Astrocyte (in vitro differentiated cells and primary cell): ENCODE measurements at regions not wholly inside any gene's neighbourhood (a gene's known extent, or its start where the extent isn't known, plus 50 kb on each side); places are given as distances from the start of the nearest gene placed in this dataset.

ENCODE experiments used
- DNase-seq: peaks from one replicate; pipeline ENCODE4 v3.0.0-alpha.2; 2010; ENCODE audit warnings: low read depth
- FAIRE-seq: peaks from 2 replicates; lab custom pipeline; 2011; peaks lifted over from hg19 to GRCh38; lab: Jason Lieb, UNC
- H2AFZ ChIP-seq: 2 replicates; pipeline ENCODE4 v1.6.0; 2012; ENCODE audit warnings: low read depth, low read length, inconsistent platforms
- H3K27ac ChIP-seq: 2 replicates; pipeline ENCODE4 v1.5.1; 2011; ENCODE audit warnings: low read depth, low read length, inconsistent platforms
- H3K27me3 ChIP-seq: 2 replicates; pipeline ENCODE4 v1.6.0; 2011; ENCODE audit warnings: low read length, inconsistent platforms; ENCODE audit not compliant: insufficient read depth
- H3K36me3 ChIP-seq: 2 replicates; pipeline ENCODE4 v1.5.1; 2011; ENCODE audit warnings: low read length, inconsistent platforms; ENCODE audit not compliant: insufficient read depth
- H3K4me1 ChIP-seq: 2 replicates; pipeline ENCODE4 v1.5.1; 2011; ENCODE audit warnings: low read length, inconsistent platforms; ENCODE audit not compliant: insufficient read depth
- H3K4me2 ChIP-seq: 2 replicates; pipeline ENCODE4 v1.6.0; 2012; ENCODE audit warnings: low read length, inconsistent platforms
- H3K4me3 ChIP-seq: 2 replicates; pipeline ENCODE4 v1.5.1; 2011; ENCODE audit warnings: low read depth, mild to moderate bottlenecking, low read length, inconsistent platforms; ENCODE audit not compliant: insufficient read depth
- H3K79me2 ChIP-seq: 2 replicates; pipeline ENCODE4 v1.6.0; 2012; ENCODE audit warnings: mild to moderate bottlenecking, low read length, inconsistent platforms; ENCODE audit not compliant: insufficient read depth
- H3K9ac ChIP-seq: 2 replicates; pipeline ENCODE4 v1.6.0; 2012; ENCODE audit warnings: mild to moderate bottlenecking, low read length, inconsistent platforms
- H3K9me3 ChIP-seq: 2 replicates; pipeline ENCODE4 v1.5.1; 2012; ENCODE audit warnings: low read depth, mild to moderate bottlenecking, low read length, inconsistent platforms; ENCODE audit not compliant: insufficient read depth
- H4K20me1 ChIP-seq: 2 replicates; pipeline ENCODE4 v1.6.0; 2012; ENCODE audit warnings: low read length, inconsistent platforms; ENCODE audit not compliant: insufficient read depth
- H3K27ac Mint-ChIP-seq: one replicate; pipeline ENCODE4 v1.8.0; 2021; ENCODE audit warnings: mild to moderate bottlenecking, mixed read lengths; ENCODE audit not compliant: unreplicated experiment
- H3K27me3 Mint-ChIP-seq: one replicate; pipeline ENCODE4 v1.8.0; 2021; ENCODE audit warnings: low read depth, mixed read lengths; ENCODE audit not compliant: unreplicated experiment
- H3K36me3 Mint-ChIP-seq: one replicate; pipeline ENCODE4 v1.8.0; 2021; ENCODE audit warnings: low read depth, mixed read lengths; ENCODE audit not compliant: unreplicated experiment
- H3K4me1 Mint-ChIP-seq: one replicate; pipeline ENCODE4 v1.8.0; 2021; ENCODE audit warnings: low read depth, mixed read lengths; ENCODE audit not compliant: unreplicated experiment
- H3K4me3 Mint-ChIP-seq: one replicate; pipeline ENCODE4 v1.8.0; 2021; ENCODE audit warnings: mild to moderate bottlenecking, moderate library complexity, mixed read lengths; ENCODE audit not compliant: unreplicated experiment
- H3K9me3 Mint-ChIP-seq: one replicate; pipeline ENCODE4 v1.8.0; 2021; ENCODE audit warnings: mild to moderate bottlenecking, mixed read lengths; ENCODE audit not compliant: unreplicated experiment
- EZH2 ChIP-seq: IDR thresholded peaks from 2 replicates; pipeline ENCODE4 v1.6.1; 2012; ENCODE audit warnings: mild to moderate bottlenecking, low read length, inconsistent platforms; ENCODE audit not compliant: insufficient read depth
- TF ChIP-seq, protein P1 (sequence below): IDR thresholded peaks from 2 replicates; pipeline ENCODE4 v1.5.1; 2011; ENCODE audit warnings: low read depth, mild to moderate bottlenecking, inconsistent platforms, low read length, moderate library complexity; ENCODE audit not compliant: insufficient read depth

GRCh38 chr5:125961150-125961549 lies 462.1 kb upstream of the GRAMD2B start:
- Histone ChIP-seq H3K4me3 (no peak overlapping the region), H3K27me3 (no peaks in the 10 kb centered on the region), H4K20me1 (no peaks in the 10 kb centered on the region), H3K4me1 (no peaks in the 10 kb centered on the region), H3K27ac (no peak overlapping the region), H3K4me2 (no peak overlapping the region), H3K9me3 (no peaks in the 10 kb centered on the region), H3K9ac (no peak overlapping the region), H2AFZ (no peak overlapping the region), H3K79me2 (no peaks in the 10 kb centered on the region), H3K36me3 (no peaks in the 10 kb centered on the region)
- H3K4me1 Mint-ChIP-seq = no peaks in the 10 kb centered on the region
- H3K27ac Mint-ChIP-seq = no peak overlapping the region
- no peaks in the 10 kb centered on the region for H3K27me3 Mint-ChIP-seq
- no peaks in the 10 kb centered on the region for H3K36me3 Mint-ChIP-seq
- DNase-seq = no peak
- FAIRE-seq = no peak
- TF ChIP-seq, protein P1, sequence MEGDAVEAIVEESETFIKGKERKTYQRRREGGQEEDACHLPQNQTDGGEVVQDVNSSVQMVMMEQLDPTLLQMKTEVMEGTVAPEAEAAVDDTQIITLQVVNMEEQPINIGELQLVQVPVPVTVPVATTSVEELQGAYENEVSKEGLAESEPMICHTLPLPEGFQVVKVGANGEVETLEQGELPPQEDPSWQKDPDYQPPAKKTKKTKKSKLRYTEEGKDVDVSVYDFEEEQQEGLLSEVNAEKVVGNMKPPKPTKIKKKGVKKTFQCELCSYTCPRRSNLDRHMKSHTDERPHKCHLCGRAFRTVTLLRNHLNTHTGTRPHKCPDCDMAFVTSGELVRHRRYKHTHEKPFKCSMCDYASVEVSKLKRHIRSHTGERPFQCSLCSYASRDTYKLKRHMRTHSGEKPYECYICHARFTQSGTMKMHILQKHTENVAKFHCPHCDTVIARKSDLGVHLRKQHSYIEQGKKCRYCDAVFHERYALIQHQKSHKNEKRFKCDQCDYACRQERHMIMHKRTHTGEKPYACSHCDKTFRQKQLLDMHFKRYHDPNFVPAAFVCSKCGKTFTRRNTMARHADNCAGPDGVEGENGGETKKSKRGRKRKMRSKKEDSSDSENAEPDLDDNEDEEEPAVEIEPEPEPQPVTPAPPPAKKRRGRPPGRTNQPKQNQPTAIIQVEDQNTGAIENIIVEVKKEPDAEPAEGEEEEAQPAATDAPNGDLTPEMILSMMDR = no peak
- TF ChIP-seq EZH2 = no peak
- no peak overlapping the region for H3K4me3 Mint-ChIP-seq
- peaks cover 3% of the 10 kb centered on the region for H3K9me3 Mint-ChIP-seq

GRCh38 chr5:125965577-125965976 lies 457.6 kb upstream of the GRAMD2B start:
- H4K20me1 ChIP-seq = no peaks in the 10 kb centered on the region
- no peak overlapping the region for H3K9ac ChIP-seq
- Mint-ChIP-seq H3K27ac (no peak overlapping the region), H3K9me3 (no peaks in the 10 kb centered on the region), H3K27me3 (no peaks in the 10 kb centered on the region), H3K36me3 (no peaks in the 10 kb centered on the region), H3K4me3 (no peak overlapping the region), H3K4me1 (no peaks in the 10 kb centered on the region)
- TF ChIP-seq, protein P1 = no peak
- TF ChIP-seq EZH2 = no peak
- FAIRE-seq (no peak), DNase-seq (no peak)
- no peak overlapping the region for H3K4me2 ChIP-seq
- H3K27me3 ChIP-seq = no peaks in the 10 kb centered on the region
- H3K9me3 ChIP-seq = no peaks in the 10 kb centered on the region
- no peak overlapping the region for H2AFZ ChIP-seq
- H3K4me1 ChIP-seq = no peaks in the 10 kb centered on the region
- H3K27ac ChIP-seq = no peak overlapping the region
- no peaks in the 10 kb centered on the region for H3K36me3 ChIP-seq
- no peaks in the 10 kb centered on the region for H3K79me2 ChIP-seq
- H3K4me3 ChIP-seq = no peak overlapping the region

DNA sequence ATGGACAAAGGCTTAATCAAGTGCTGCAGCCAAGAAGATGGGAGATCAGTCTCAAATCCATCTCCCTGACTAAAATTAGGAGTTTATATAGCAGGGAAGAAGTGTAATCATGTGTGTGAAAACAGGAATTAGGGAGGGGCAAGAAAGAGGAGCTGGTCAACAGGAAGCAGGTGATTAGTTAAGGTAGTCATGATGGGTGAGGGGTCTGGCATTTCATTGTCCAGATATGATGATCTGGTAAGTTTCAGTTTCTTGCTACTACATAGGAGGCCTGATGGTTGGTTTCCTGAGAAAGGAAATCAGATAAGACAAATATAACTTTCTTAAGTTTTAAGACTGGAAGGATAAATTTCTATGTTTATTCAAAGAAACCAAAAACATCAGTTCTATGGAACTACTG lies 455.6 kb upstream of the GRAMD2B start:
- FAIRE-seq = no peak
- H3K79me2 ChIP-seq = no peaks in the 10 kb centered on the region
- no peaks in the 10 kb centered on the region for H3K27me3 ChIP-seq

More for the DNA sequence above, 455.6 kb upstream of the GRAMD2B start:
- Histone ChIP-seq H3K4me3 (no peak overlapping the region), H2AFZ (no peak overlapping the region), H4K20me1 (no peaks in the 10 kb centered on the region), H3K36me3 (no peaks in the 10 kb centered on the region), H3K4me1 (no peaks in the 10 kb centered on the region), H3K4me2 (no peak overlapping the region), H3K27ac (no peak overlapping the region), H3K9me3 (no peaks in the 10 kb centered on the region), H3K9ac (no peak overlapping the region)
- no peaks in the 10 kb centered on the region for H3K9me3 Mint-ChIP-seq
- no peak for TF ChIP-seq EZH2
- TF ChIP-seq, protein P1 = no peak
- DNase-seq = no peak
- no peak overlapping the region for H3K4me3 Mint-ChIP-seq
- no peaks in the 10 kb centered on the region for H3K27me3 Mint-ChIP-seq
- no peak overlapping the region for H3K27ac Mint-ChIP-seq
- H3K4me1 Mint-ChIP-seq = no peaks in the 10 kb centered on the region
- H3K36me3 Mint-ChIP-seq = no peaks in the 10 kb centered on the region
